Endometrium (tissue), 2 donors: ENCODE measurements at regions not wholly inside any gene's neighbourhood (a gene's known extent, or its start where the extent isn't known, plus 50 kb on each side); places are given as distances from the start of the nearest gene placed in this dataset.

Experiments used
- FAIRE-seq: peaks from 2 replicates; lab custom pipeline; 2012; peaks lifted over from hg19 to GRCh38; lab: Jason Lieb, UNC
- donor health status: control.
- donor health status: control.

DNA sequence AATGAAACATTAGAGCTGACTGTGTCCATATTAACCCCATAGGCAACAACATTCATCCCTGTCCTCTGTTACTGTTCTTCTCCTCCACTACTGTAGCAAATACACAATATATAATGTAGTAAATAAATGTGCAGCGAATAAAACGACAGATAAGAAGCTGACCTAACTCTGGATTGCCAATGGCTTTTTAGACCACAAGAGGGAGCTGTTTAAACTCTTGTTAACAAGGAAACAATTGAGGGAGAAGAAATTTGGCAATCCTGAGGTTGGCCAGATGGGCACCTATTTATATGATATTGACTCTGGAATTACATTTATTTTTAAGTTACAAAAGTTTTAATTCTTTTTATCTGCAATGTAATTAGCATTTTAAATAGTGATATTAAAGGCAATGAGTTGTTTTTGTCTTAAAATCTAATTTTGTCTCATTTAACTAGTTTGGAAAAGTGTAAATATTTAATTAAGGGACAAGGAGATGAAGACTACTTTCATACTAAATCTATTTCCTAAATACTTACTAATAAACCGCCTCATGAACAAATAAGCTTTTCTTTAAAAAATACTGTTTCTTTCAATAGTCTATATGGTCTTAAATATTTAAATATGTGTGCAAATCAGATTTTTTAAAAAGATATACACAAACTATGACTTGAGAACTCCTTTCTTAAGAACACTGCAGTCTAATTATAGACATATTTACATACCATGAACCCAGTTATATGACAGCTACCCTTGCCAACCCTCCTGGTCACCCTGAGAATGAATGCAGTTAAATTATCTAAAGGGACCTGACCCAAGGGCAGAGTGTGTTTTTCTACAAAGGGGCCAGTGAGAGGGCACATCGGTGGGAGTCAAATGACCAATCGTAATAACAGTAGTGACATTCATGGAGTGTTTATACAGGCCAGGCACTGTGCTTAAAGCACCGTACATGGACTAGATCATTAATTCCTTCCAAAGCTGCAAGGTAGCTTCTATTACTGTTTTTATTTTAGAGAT, 52.9 kb upstream of the HPF1 start:
- FAIRE-seq = peak; percentile 93

DNA sequence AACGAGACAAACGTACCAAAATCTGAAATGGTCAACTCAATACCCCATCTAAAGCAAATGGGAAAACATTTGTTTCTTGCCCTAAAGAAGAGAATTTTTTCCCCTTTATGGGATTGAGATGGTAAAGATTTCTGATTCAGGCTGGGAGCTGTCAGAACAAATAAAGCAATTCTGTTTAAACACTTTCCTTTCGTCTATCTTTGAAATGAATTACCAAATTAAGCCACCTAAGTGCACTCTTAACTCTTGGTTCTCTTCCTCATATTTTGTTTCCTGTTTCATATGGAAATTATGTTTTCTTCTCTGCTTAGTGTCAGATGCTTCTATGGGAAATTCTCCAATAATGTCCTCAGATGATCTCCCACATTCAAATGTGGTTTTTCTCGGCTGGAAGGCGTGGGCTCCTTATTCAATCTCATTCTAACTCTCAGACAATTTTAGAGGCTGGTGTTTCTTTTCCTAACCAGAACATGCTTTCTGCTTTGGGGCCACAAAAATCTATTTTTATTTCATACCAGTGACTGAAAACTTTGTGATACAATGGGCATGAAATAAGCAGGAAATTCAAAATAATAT, 50.3 kb upstream of the HPF1 start:
- no peak for FAIRE-seq
